HCT116 (cell line): ENCODE measurements at regions not wholly inside any gene's neighbourhood (a gene's known extent, or its start where the extent isn't known, plus 50 kb on each side); places are given as distances from the start of the nearest gene placed in this dataset.

ENCODE experiments used
- ATAC-seq: fragments of 200-7000 bp; cut with Tn5 transposase; 2 replicates; pipeline ENCODE4 v1.9.1; 2020; ENCODE audit warnings: mild to moderate bottlenecking, moderate library complexity
- BruUV-seq: library from RNA; stranded (reverse); fragments of 400-500 nt; replicated peaks from 2 replicates; lab custom pipeline; 2021; lab: Mats Ljungman, UMichigan
- CTCF ChIA-PET: fragments of 300-600 bp; sonication (Branson Sonifier 250); formaldehyde crosslinking; loops from one replicate; lab custom pipeline; 2021; ENCODE audit warnings: antibody characterized with exemption; lab: Charles Lee
- POLR2A ChIA-PET: fragments of 300-600, 350-600 bp; sonication (Branson Sonifier 250); formaldehyde crosslinking; loops from one replicate; lab custom pipeline; 2021; ENCODE audit warnings: antibody characterized with exemption; lab: Charles Lee
- RAD21 ChIA-PET, 2 experiments: fragments of 300-600 bp; sonication (Branson Sonifier 250); formaldehyde crosslinking; loops; one replicate each; lab custom pipeline; 2023; ENCODE audit warnings: low total read pairs in 2 of 2; ENCODE audit not compliant: uncharacterized antibody in 2 of 2, unreplicated experiment in 2 of 2, low non-redundant PET in 1 of 2; lab: Charles Lee
- DNase-seq: peaks from one replicate; pipeline ENCODE4 v3.0.0-alpha.2; 2010; ENCODE audit warnings: low read depth, low spot score
- H2AFZ ChIP-seq: fragments of 200-600 bp; shearing (Covaris generic), sonication (generic); 2 replicates; pipeline ENCODE4 v1.6.1; 2017; ENCODE audit warnings: low read depth, mixed run types, mixed read lengths, antibody characterized with exemption, low read length; ENCODE audit not compliant: poor library complexity, severe bottlenecking
- H3K27ac ChIP-seq: 2 replicates; pipeline ENCODE4 v1.5.1; 2012; ENCODE audit warnings: low read depth, low read length
- H3K27me3 ChIP-seq: fragments of 200-600 bp; sonication (generic); 2 replicates; pipeline ENCODE4 v1.6.1; 2016; ENCODE audit warnings: mixed run types, low read length, mixed read lengths; ENCODE audit not compliant: insufficient read depth
- H3K36me3 ChIP-seq, 2 experiments: fragments of 200-500 bp in 1 of 2; fragments of 200-600 bp in 1 of 2; sonication (Bioruptor generic) in 1 of 2; sonication (generic) in 1 of 2; 2 replicates each; pipeline versions ENCODE4 v1.5.1 to v1.6.1; 2014 to 2016; ENCODE audit warnings: low read length in 2 of 2, inconsistent platforms in 1 of 2, mixed read lengths in 1 of 2, mixed run types in 1 of 2; ENCODE audit not compliant: insufficient read depth in 2 of 2, control insufficient read depth in 1 of 2
- H3K4me1 ChIP-seq, 2 experiments: fragments of 200-600 bp in 1 of 2; sonication (generic) in 1 of 2; 2 replicates each; pipeline versions ENCODE4 v1.5.1 to v1.6.1; 2012 to 2017; ENCODE audit warnings: low read length in 2 of 2, inconsistent platforms in 1 of 2, mild to moderate bottlenecking in 1 of 2, mixed read lengths in 1 of 2, mixed run types in 1 of 2, moderate library complexity in 1 of 2; ENCODE audit not compliant: insufficient read depth in 2 of 2, control insufficient read depth in 1 of 2
- H3K4me2 ChIP-seq: fragments of 200-600 bp; sonication (generic); 2 replicates; pipeline ENCODE4 v1.6.1; 2017; ENCODE audit warnings: mixed run types, low read length, mixed read lengths
- H3K4me3 ChIP-seq, 2 experiments: fragments of 200-600 bp in 1 of 2; sonication (generic) in 1 of 2; replicated peaks in 1 of 2; 2 replicates each; pipeline ENCODE4 v1.5.1; 2011 to 2016; ENCODE audit warnings: low read length in 2 of 2, control low read depth in 1 of 2, low read depth in 1 of 2, mild to moderate bottlenecking in 1 of 2, mixed read lengths in 1 of 2, mixed run types in 1 of 2
- H3K79me2 ChIP-seq: fragments of 200-600 bp; sonication (generic); 2 replicates; pipeline ENCODE4 v1.6.1; 2017; ENCODE audit warnings: mild to moderate bottlenecking, mixed run types, low read length, moderate library complexity, mixed read lengths; ENCODE audit not compliant: insufficient read depth
- H3K9ac ChIP-seq: fragments of 200-600 bp; sonication (generic); 2 replicates; pipeline ENCODE4 v1.6.1; 2016; ENCODE audit warnings: low read length, mixed read lengths
- H3K9me2 ChIP-seq: fragments of 200-600 bp; sonication (generic), shearing (Covaris generic); 2 replicates; pipeline ENCODE4 v1.6.1; 2017; ENCODE audit warnings: mixed run types, mild to moderate bottlenecking, moderate library complexity; ENCODE audit not compliant: insufficient read depth
- H3K9me3 ChIP-seq, 2 experiments: fragments of 200-500 bp in 1 of 2; fragments of 200-600 bp in 1 of 2; sonication (Bioruptor generic) in 1 of 2; sonication (generic) in 1 of 2; 2 replicates each; pipeline ENCODE4 v1.6.1; 2014 to 2017; ENCODE audit warnings: low read length in 2 of 2, mixed read lengths in 2 of 2, inconsistent platforms in 1 of 2, low read depth in 1 of 2, mild to moderate bottlenecking in 1 of 2, mixed run types in 1 of 2, moderate library complexity in 1 of 2; ENCODE audit not compliant: control insufficient read depth in 1 of 2, insufficient read depth in 1 of 2
- H4K20me1 ChIP-seq: fragments of 200-600 bp; sonication (generic), shearing (Covaris generic); 2 replicates; pipeline ENCODE4 v1.6.1; 2017; ENCODE audit warnings: mixed run types, mild to moderate bottlenecking, moderate library complexity; ENCODE audit not compliant: insufficient read depth
- ATF3 ChIP-seq: IDR thresholded peaks from 2 replicates; pipeline ENCODE4 v1.6.1; 2012
- CBX3 ChIP-seq: IDR thresholded peaks from 2 replicates; pipeline ENCODE4 v1.6.1; 2012; ENCODE audit warnings: low read depth
- EZH2phosphoT487 ChIP-seq: fragments of 200-600 bp; IDR thresholded peaks from 2 replicates; pipeline ENCODE4 v1.6.1; 2018; ENCODE audit warnings: antibody characterized with exemption, borderline replicate concordance
- SP1 ChIP-seq: IDR thresholded peaks from 2 replicates; pipeline ENCODE4 v1.6.1; 2012; ENCODE audit warnings: low read depth
- ZFX ChIP-seq: fragments of 450-650 bp; IDR thresholded peaks from 2 replicates; pipeline ENCODE4 v1.6.1; 2017
- ZNF274 ChIP-seq: fragments of 200-500 bp; sonication (Bioruptor generic); IDR thresholded peaks from 2 replicates; pipeline ENCODE4 v1.6.1; 2014; ENCODE audit warnings: mild to moderate bottlenecking, low read depth, low read length, inconsistent platforms
- intact Hi-C: fragments of 100-400 bp; cut with micrococcal nuclease; formaldehyde crosslinking; loops from 2 replicates; pipeline ENCODE4 v1.10.0; 2022
- TF ChIP-seq, protein P1 (sequence below): IDR thresholded peaks from 2 replicates; pipeline ENCODE4 v1.6.1; 2011; ENCODE audit warnings: mild to moderate bottlenecking, low read length, moderate library complexity; ENCODE audit not compliant: insufficient replicate concordance; ENCODE audit errors: extremely low read depth
- TF ChIP-seq, protein P2 (sequence below), 3 experiments: fragments of 200-600 bp in 1 of 3; sonication (generic) in 1 of 3; IDR thresholded peaks in 2 of 3; conservative IDR thresholded peaks in 1 of 3; 2 replicates each; pipeline ENCODE4 v1.5.1; 2012 to 2017; ENCODE audit warnings: low read depth in 2 of 3, low read length in 2 of 3, antibody characterized with exemption in 1 of 3, borderline replicate concordance in 1 of 3, control low read depth in 1 of 3, mild to moderate bottlenecking in 1 of 3, mixed read lengths in 1 of 3, mixed run types in 1 of 3, moderate library complexity in 1 of 3; ENCODE audit not compliant: insufficient read depth in 1 of 3

GRCh38 chr16:85323961-85324253, 211.6 kb upstream of the CIBAR2 start (continued):
- TF ChIP-seq, protein P1, sequence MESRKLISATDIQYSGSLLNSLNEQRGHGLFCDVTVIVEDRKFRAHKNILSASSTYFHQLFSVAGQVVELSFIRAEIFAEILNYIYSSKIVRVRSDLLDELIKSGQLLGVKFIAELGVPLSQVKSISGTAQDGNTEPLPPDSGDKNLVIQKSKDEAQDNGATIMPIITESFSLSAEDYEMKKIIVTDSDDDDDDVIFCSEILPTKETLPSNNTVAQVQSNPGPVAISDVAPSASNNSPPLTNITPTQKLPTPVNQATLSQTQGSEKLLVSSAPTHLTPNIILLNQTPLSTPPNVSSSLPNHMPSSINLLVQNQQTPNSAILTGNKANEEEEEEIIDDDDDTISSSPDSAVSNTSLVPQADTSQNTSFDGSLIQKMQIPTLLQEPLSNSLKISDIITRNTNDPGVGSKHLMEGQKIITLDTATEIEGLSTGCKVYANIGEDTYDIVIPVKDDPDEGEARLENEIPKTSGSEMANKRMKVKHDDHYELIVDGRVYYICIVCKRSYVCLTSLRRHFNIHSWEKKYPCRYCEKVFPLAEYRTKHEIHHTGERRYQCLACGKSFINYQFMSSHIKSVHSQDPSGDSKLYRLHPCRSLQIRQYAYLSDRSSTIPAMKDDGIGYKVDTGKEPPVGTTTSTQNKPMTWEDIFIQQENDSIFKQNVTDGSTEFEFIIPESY = no peak
- TF ChIP-seq ZNF274 = no peak
- no peak for TF ChIP-seq CBX3

- Histone ChIP-seq H3K4me3 (no peak overlapping the region), H3K9me3 (no peaks in the 10 kb centered on the region), H3K9me2 (no peaks in the 10 kb centered on the region), H3K4me1 (peaks cover 38 to 48% of the 10 kb centered on the region in 2 experiments), H3K9ac (no peak overlapping the region), H3K36me3 (no peaks in the 10 kb centered on the region), H2AFZ (no peak overlapping the region), H4K20me1 (no peaks in the 10 kb centered on the region; the same call in 1 of the 2 replicates), H3K79me2 (no peaks in the 10 kb centered on the region), H3K27ac (no peak overlapping the region), H3K4me2 (no peak overlapping the region), H3K27me3 (no peaks in the 10 kb centered on the region)
- no TSS peak for BruUV-seq
- RAD21 ChIA-PET = no interaction called here
- no peak for ATAC-seq
- CTCF ChIA-PET = no interaction called here
- intact Hi-C loops = no loop called here
- POLR2A ChIA-PET = interaction anchor here (1.0 kb wide), 1 partner anchor 10 kb away, joined by 3 read pairs; no protein-coding TSS in a partner anchor
- DNase-seq = no peak
- no peak for TF ChIP-seq ZFX
- TF ChIP-seq, protein P2, sequence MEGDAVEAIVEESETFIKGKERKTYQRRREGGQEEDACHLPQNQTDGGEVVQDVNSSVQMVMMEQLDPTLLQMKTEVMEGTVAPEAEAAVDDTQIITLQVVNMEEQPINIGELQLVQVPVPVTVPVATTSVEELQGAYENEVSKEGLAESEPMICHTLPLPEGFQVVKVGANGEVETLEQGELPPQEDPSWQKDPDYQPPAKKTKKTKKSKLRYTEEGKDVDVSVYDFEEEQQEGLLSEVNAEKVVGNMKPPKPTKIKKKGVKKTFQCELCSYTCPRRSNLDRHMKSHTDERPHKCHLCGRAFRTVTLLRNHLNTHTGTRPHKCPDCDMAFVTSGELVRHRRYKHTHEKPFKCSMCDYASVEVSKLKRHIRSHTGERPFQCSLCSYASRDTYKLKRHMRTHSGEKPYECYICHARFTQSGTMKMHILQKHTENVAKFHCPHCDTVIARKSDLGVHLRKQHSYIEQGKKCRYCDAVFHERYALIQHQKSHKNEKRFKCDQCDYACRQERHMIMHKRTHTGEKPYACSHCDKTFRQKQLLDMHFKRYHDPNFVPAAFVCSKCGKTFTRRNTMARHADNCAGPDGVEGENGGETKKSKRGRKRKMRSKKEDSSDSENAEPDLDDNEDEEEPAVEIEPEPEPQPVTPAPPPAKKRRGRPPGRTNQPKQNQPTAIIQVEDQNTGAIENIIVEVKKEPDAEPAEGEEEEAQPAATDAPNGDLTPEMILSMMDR (IDR thresholded peaks at IDR 0.05 in 2 of 3, conservative IDR thresholded peaks at IDR 0.05 in 1 of 3; ENCODE audit: borderline replicate concordance in 1 of 3, insufficient read depth in 1 of 3, low read depth in 2 of 3, low read length in 2 of 3) = no peak
- TF ChIP-seq ATF3 = no peak
- TF ChIP-seq SP1 = no peak
- TF ChIP-seq EZH2phosphoT487 = no peak
Measured at GRCh38 chr16:85324488-85324887, 212.2 kb upstream of the CIBAR2 start.
